ENCODE measurements at regions not wholly inside any gene's neighbourhood (a gene's known extent, or its start where the extent isn't known, plus 50 kb on each side); places are given as distances from the start of the nearest gene placed in this dataset.

GRCh38 chr4:166432125-166432524, 559.1 kb downstream of the TLL1 start:
- DNase-seq (ENCODE audit: low spot score): no peak
- TF ChIP-seq CTCF (IDR thresholded peaks at IDR 0.05; ENCODE audit: extremely low read depth, missing control alignments): no peak

- no peak for DNase-seq (ENCODE audit: low spot score)
- no peak for TF ChIP-seq CTCF (IDR thresholded peaks at IDR 0.05; ENCODE audit: extremely low read depth, missing control alignments)
These were observed 559.8 kb downstream of the TLL1 start for GRCh38 chr4:166432842-166433241.

GRCh38 chr4:166435449-166435848, 562.4 kb downstream of the TLL1 start:
- no peak for TF ChIP-seq CTCF (IDR thresholded peaks at IDR 0.05; ENCODE audit: extremely low read depth, missing control alignments)
- DNase-seq (ENCODE audit: low spot score): no peak

- DNase-seq (ENCODE audit: low spot score): no peak
These were observed 585.7 kb downstream of the TLL1 start for GRCh38 chr4:166458756-166459155.

DNA sequence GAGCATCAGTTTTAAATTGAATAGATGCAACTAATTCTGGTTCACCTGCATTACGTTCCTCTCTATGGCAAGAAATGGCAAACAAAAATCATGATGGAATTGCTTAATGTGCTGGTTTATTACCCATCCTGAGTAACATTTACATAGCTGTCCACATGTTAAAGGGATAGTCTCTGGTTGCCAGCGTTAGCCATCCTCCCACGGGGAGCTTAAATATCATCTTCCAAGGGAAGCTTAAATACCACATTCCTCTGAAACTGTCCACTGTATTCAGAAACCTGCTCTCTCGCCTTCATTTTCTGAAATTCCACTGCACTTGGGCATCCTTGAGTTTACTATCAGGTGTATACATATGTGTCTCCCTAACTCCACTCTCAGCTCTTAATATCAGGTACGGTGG, 586.6 kb downstream of the TLL1 start:
- no peak for TF ChIP-seq CTCF (IDR thresholded peaks at IDR 0.05; ENCODE audit: extremely low read depth, missing control alignments)
- no peak for DNase-seq (ENCODE audit: low spot score)

More at GRCh38 chr4:166458756-166459155, 585.7 kb downstream of the TLL1 start:
- no peak for TF ChIP-seq CTCF (IDR thresholded peaks at IDR 0.05; ENCODE audit: extremely low read depth, missing control alignments)

GRCh38 chr4:166460769-166461550, 587.9 kb downstream of the TLL1 start:
- no peak for DNase-seq (ENCODE audit: low spot score)
- TF ChIP-seq CTCF (IDR thresholded peaks at IDR 0.05; ENCODE audit: extremely low read depth, missing control alignments): no peak

- TF ChIP-seq CTCF (IDR thresholded peaks at IDR 0.05; ENCODE audit: extremely low read depth, missing control alignments): no peak
- DNase-seq (ENCODE audit: low spot score): no peak
These were observed 608.0 kb downstream of the TLL1 start for GRCh38 chr4:166481055-166481454.
